ENCODE measurements at regions not wholly inside any gene's neighbourhood (a gene's known extent, or its start where the extent isn't known, plus 50 kb on each side); places are given as distances from the start of the nearest gene placed in this dataset.
"Not testable (repeated sequence)": the region's sequence is repeated elsewhere in the genome, so short reads cannot be mapped to it uniquely, and the experiment has no call there.

DNA sequence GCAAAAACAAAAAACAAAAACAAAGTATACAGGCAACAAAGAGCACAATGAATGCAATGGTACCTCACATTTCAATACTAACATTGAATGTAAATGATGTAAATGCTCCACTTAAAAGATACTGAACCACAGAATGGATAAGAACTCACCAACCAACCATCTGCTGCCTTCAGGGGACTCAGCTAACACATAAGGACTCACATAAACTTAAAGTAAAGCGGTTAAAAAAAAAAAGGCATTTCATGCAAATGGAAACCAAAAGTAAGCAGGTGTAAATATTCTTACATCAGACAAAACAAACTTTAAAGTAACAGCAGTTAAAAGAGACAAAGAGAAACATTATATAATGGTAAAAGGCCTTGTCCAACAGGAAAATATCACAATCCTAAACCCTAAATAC is 156.1 kb downstream of the LTN1 start:
- H3K36me3 Mint-ChIP-seq (ENCODE audit: low read depth); H3K27me3 Mint-ChIP-seq (ENCODE audit: low read depth); H3K4me1 Mint-ChIP-seq; H3K4me3 Mint-ChIP-seq; H3K27ac Mint-ChIP-seq: not testable (repeated sequence)
- peaks cover 12% of the 10 kb centered on the region for H3K9me3 Mint-ChIP-seq

DNA sequence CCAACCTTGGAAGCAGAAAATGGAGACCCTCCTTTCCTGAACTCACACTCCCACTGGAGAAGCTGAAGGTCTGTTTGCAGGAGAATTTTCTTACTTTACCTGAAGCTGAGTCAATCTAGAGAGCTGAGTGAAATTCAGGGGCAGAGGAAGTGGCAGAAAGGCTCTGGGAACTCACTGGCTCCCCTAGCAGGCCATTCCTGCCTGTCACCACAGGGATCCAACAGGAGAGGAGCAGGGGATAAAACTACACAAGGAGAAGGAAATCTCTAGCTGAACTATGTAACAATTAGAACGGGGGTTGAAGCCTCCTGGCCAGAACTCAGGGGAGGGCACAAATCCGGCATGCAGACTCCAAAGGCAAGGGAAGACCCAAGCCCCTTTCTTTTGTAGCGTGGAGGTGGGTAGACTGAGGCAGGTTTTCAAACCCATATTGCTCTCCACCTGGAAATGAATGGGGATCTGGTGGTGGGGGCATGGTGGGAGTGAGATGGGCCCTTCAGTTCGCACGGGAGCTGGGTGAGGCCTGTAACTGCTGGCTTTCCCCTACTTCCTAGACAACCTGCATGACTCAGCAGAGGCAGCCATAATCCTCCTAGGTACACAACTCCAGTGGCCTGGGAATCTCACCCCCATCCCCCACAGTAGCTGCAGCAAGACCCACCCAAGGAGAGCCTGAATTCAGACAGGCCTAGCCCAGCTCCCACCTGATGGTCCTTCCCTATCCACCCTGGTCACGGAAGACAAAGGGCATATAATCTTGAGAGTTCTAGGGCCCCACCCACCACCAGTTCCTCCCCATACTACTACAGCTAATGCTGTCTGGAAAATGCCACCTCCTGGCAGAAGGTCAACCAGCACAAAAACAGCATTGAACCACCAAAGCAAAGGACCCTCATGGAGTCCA is 158.1 kb downstream of the LTN1 start:
- H3K27me3 Mint-ChIP-seq (ENCODE audit: low read depth): peaks cover 4% of the 10 kb centered on the region
- H3K4me1 Mint-ChIP-seq: no peaks in the 10 kb centered on the region
- TF ChIP-seq, protein P1, sequence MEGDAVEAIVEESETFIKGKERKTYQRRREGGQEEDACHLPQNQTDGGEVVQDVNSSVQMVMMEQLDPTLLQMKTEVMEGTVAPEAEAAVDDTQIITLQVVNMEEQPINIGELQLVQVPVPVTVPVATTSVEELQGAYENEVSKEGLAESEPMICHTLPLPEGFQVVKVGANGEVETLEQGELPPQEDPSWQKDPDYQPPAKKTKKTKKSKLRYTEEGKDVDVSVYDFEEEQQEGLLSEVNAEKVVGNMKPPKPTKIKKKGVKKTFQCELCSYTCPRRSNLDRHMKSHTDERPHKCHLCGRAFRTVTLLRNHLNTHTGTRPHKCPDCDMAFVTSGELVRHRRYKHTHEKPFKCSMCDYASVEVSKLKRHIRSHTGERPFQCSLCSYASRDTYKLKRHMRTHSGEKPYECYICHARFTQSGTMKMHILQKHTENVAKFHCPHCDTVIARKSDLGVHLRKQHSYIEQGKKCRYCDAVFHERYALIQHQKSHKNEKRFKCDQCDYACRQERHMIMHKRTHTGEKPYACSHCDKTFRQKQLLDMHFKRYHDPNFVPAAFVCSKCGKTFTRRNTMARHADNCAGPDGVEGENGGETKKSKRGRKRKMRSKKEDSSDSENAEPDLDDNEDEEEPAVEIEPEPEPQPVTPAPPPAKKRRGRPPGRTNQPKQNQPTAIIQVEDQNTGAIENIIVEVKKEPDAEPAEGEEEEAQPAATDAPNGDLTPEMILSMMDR (IDR thresholded peaks at IDR 0.05; ENCODE audit: unreplicated experiment in 3 of 3): no peak
- H3K36me3 Mint-ChIP-seq (ENCODE audit: low read depth): no peaks in the 10 kb centered on the region
- peaks cover 7% of the 10 kb centered on the region for H3K9me3 Mint-ChIP-seq
- H3K4me3 Mint-ChIP-seq: no peak overlapping the region
- H3K27ac Mint-ChIP-seq: no peak overlapping the region

DNA sequence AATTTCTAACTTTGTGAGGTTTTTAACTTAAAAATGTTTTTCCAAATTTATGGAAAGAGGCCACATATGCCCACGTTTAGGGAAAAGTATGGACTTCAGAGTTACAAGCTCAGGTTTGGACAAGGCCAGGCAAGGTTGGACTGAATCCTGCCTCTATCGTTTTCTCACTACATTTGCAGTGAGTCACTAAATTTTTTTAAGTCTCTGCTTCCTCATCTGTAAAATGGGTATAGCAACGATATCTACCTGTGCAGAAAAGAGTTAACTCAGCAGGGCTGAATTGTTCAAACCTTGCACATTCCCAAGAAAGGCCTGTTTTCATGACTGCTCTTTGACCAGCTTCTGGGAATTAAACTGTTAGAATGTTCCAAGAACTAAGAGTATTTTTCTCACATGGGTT is 159.1 kb downstream of the LTN1 start:
- Mint-ChIP-seq H3K9me3 (no peaks in the 10 kb centered on the region), H3K4me1 (no peaks in the 10 kb centered on the region), H3K27me3 (ENCODE audit: low read depth) (peaks cover 4% of the 10 kb centered on the region), H3K4me3 (no peak overlapping the region), H3K27ac (no peak overlapping the region), H3K36me3 (ENCODE audit: low read depth) (no peaks in the 10 kb centered on the region)
- TF ChIP-seq, protein P1 (IDR thresholded peaks at IDR 0.05; ENCODE audit: unreplicated experiment in 3 of 3): no peak

DNA sequence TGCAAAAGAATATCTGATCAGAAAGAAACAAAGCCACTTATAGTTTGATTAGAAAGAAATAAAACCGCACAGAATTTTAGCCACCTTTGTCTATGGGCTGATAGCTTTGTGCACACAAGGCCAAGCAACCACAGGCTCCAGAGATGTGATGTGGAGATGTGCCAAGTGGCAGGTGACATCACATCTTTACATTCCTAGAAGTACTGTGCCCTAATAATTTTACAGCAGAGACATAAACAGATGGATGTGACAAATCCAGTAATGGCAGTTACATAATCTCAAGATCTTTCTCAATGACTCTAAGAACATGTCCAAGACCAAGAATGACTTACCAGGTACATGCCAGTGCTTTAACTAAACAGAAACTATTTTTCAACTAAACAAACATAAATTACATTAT is 159.5 kb downstream of the LTN1 start:
- Mint-ChIP-seq H3K36me3 (ENCODE audit: low read depth) (no peaks in the 10 kb centered on the region), H3K9me3 (no peaks in the 10 kb centered on the region), H3K27me3 (ENCODE audit: low read depth) (peaks cover 4% of the 10 kb centered on the region), H3K4me3 (no peak overlapping the region), H3K4me1 (no peaks in the 10 kb centered on the region), H3K27ac (no peak overlapping the region)
- TF ChIP-seq, protein P1 (IDR thresholded peaks at IDR 0.05; ENCODE audit: unreplicated experiment in 3 of 3): no peak

DNA sequence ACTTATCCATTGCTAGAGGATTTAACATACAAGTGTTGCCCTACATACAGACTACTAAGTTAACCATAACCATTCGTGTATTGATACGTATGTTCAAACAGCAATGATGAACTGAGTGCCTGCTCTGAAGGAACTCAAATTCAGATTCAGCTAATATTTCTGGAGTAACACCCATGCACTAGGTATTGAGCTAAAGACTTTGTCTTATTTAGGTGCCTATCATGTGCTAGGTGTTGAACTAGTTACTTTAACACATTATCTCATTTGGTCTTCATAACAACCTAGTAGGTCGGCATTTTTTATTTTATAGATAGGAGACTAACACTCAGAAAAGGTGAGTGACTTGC is 160.0 kb downstream of the LTN1 start:
- TF ChIP-seq, protein P1 (IDR thresholded peaks at IDR 0.05; ENCODE audit: unreplicated experiment in 3 of 3): no peak
- no peaks in the 10 kb centered on the region for H3K9me3 Mint-ChIP-seq
- no peaks in the 10 kb centered on the region for H3K36me3 Mint-ChIP-seq (ENCODE audit: low read depth)
- peaks cover 4% of the 10 kb centered on the region for H3K27me3 Mint-ChIP-seq (ENCODE audit: low read depth)
- no peak overlapping the region for H3K27ac Mint-ChIP-seq
- H3K4me1 Mint-ChIP-seq: no peaks in the 10 kb centered on the region
- H3K4me3 Mint-ChIP-seq: no peak overlapping the region

DNA sequence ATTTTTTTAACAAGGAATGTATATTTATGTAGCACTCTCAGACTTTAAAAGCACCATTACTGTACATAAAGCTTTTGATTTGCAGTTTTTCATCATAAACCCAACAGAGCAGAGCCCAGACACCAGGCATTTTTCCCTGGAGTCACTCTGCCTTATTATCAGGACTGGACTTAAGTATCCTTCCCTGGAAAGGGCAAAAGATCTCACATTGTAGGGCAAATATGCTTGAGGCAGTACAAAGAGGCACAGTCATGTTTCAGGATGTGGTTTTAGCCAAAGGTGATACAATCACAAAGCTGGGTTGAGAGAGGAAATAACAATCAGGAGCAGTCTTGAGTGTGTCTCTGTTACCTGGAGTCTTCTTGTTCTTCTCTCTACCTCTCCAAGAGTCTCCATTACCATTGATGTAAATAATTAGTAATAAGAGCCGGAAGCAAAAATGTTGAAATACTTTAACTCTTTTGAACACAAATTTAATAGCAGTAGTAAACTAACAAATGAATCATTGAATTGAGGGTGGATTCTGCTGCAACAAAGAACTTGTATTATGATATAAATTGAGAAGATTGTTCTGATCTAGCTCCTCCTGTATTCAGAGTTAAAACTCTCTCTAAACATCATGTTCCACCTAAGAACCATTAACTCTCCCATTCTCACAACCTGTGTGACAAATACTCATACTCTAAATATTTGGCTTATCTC is 160.5 kb downstream of the LTN1 start:
- TF ChIP-seq, protein P1 (IDR thresholded peaks at IDR 0.05; ENCODE audit: unreplicated experiment in 3 of 3): no peak
- Mint-ChIP-seq H3K27ac (no peak overlapping the region), H3K4me1 (no peaks in the 10 kb centered on the region), H3K27me3 (ENCODE audit: low read depth) (peaks cover 4% of the 10 kb centered on the region), H3K36me3 (ENCODE audit: low read depth) (no peaks in the 10 kb centered on the region), H3K4me3 (no peak overlapping the region), H3K9me3 (no peaks in the 10 kb centered on the region)

All from nephron (organoid).